DOHH2 (cell line): ENCODE measurements at regions not wholly inside any gene's neighbourhood (a gene's known extent, or its start where the extent isn't known, plus 50 kb on each side); places are given as distances from the start of the nearest gene placed in this dataset.

Source experiments
- H3F3A ChIP-seq: fragments of 200-600 bp; sonication (generic), shearing (Covaris generic); 2 replicates; pipeline ENCODE4 v1.6.0; 2016; ENCODE audit warnings: antibody characterized with exemption, mild to moderate bottlenecking; ENCODE audit not compliant: control insufficient read depth, insufficient read depth
- H3K27ac ChIP-seq: fragments of 200-600 bp; sonication (generic); 2 replicates; pipeline ENCODE4 v1.5.1; 2014; ENCODE audit warnings: low read depth, mild to moderate bottlenecking, low read length, moderate library complexity
- H3K27me3 ChIP-seq: fragments of 200-600 bp; sonication (generic); 2 replicates; pipeline ENCODE4 v1.6.1; 2014; ENCODE audit warnings: mild to moderate bottlenecking, low read length, mixed read lengths; ENCODE audit not compliant: control insufficient read depth
- H3K36me3 ChIP-seq: fragments of 200-600 bp; sonication (generic); 2 replicates; pipeline ENCODE4 v1.6.1; 2014; ENCODE audit warnings: mild to moderate bottlenecking, low read length, moderate library complexity, mixed read lengths; ENCODE audit not compliant: control insufficient read depth
- H3K4me1 ChIP-seq: fragments of 200-600 bp; sonication (generic); 2 replicates; pipeline ENCODE4 v1.6.1; 2014; ENCODE audit warnings: mild to moderate bottlenecking, low read length, mixed read lengths; ENCODE audit not compliant: control insufficient read depth
- H3K4me2 ChIP-seq: fragments of 200-600 bp; sonication (generic); 2 replicates; pipeline ENCODE4 v1.6.0; 2014; ENCODE audit warnings: mild to moderate bottlenecking, low read length, moderate library complexity
- H3K4me3 ChIP-seq: fragments of 200-600 bp; sonication (generic); 2 replicates; pipeline ENCODE4 v1.5.1; 2014; ENCODE audit warnings: mild to moderate bottlenecking, low read length, mixed read lengths
- H3K79me2 ChIP-seq: fragments of 200-600 bp; sonication (generic); 2 replicates; pipeline ENCODE4 v1.6.1; 2014; ENCODE audit warnings: mild to moderate bottlenecking, low read length, mixed read lengths; ENCODE audit not compliant: control insufficient read depth
- H3K9me2 ChIP-seq: fragments of 200-600 bp; sonication (generic); replicated peaks from 2 replicates; pipeline ENCODE4 v1.6.1; 2014; ENCODE audit warnings: mild to moderate bottlenecking, low read length, mixed read lengths; ENCODE audit not compliant: control insufficient read depth
- H3K9me3 ChIP-seq: fragments of 200-600 bp; sonication (generic); 2 replicates; pipeline ENCODE4 v1.6.1; 2014; ENCODE audit warnings: antibody characterized with exemption, low read length, mixed read lengths; ENCODE audit not compliant: control insufficient read depth, insufficient read depth
- H4K20me1 ChIP-seq: fragments of 200-600 bp; sonication (generic); 2 replicates; pipeline ENCODE4 v1.6.0; 2014; ENCODE audit warnings: low read depth, mild to moderate bottlenecking, antibody characterized with exemption, low read length, moderate library complexity; ENCODE audit not compliant: control insufficient read depth, insufficient read depth
- EZH2phosphoT487 ChIP-seq: fragments of 200-600 bp; sonication (generic); IDR thresholded peaks from 2 replicates; pipeline ENCODE4 v1.6.1; 2017; ENCODE audit warnings: borderline replicate concordance, mild to moderate bottlenecking, antibody characterized with exemption, low read length, moderate library complexity, mixed read lengths
- TF ChIP-seq, protein P1 (sequence below): fragments of 200-600 bp; sonication (generic); IDR thresholded peaks from one replicate; pipeline ENCODE4 v1.5.1; 2014; ENCODE audit warnings: antibody characterized with exemption, mild to moderate bottlenecking, low read depth, low read length; ENCODE audit not compliant: poor library complexity, severe bottlenecking

DNA sequence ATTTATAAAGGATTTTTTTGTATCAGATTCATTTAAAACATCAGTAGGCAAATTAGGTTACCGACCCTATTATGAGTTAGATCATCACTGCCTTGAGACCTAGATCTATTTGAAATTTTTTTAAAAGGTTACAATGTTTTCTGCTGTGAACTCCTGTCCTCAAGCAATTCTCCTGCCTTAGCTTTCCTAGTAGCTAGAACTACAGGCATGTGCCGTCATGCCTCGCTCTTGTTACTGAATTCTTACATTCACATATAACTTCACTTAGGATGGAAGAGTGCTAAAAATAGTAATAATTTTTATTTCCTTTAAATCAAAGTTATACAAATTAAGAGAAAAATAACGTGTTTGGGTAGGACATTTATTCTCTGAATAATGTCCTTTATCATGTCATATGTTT is 75.5 kb upstream of the MAOA start:
- no peak for TF ChIP-seq EZH2phosphoT487
- TF ChIP-seq, protein P1, sequence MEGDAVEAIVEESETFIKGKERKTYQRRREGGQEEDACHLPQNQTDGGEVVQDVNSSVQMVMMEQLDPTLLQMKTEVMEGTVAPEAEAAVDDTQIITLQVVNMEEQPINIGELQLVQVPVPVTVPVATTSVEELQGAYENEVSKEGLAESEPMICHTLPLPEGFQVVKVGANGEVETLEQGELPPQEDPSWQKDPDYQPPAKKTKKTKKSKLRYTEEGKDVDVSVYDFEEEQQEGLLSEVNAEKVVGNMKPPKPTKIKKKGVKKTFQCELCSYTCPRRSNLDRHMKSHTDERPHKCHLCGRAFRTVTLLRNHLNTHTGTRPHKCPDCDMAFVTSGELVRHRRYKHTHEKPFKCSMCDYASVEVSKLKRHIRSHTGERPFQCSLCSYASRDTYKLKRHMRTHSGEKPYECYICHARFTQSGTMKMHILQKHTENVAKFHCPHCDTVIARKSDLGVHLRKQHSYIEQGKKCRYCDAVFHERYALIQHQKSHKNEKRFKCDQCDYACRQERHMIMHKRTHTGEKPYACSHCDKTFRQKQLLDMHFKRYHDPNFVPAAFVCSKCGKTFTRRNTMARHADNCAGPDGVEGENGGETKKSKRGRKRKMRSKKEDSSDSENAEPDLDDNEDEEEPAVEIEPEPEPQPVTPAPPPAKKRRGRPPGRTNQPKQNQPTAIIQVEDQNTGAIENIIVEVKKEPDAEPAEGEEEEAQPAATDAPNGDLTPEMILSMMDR, result no peak
- Histone ChIP-seq H3K27me3 (no peaks in the 10 kb centered on the region), H3K36me3 (no peaks in the 10 kb centered on the region), H3K4me3 (no peak overlapping the region), H3K4me1 (no peaks in the 10 kb centered on the region), H3K9me3 (no peaks in the 10 kb centered on the region), H4K20me1 (no peaks in the 10 kb centered on the region), H3K9me2 (no peaks in the 10 kb centered on the region), H3K4me2 (no peak overlapping the region), H3K79me2 (no peaks in the 10 kb centered on the region), H3K27ac (no peak overlapping the region), H3F3A (no peaks in the 10 kb centered on the region)

DNA sequence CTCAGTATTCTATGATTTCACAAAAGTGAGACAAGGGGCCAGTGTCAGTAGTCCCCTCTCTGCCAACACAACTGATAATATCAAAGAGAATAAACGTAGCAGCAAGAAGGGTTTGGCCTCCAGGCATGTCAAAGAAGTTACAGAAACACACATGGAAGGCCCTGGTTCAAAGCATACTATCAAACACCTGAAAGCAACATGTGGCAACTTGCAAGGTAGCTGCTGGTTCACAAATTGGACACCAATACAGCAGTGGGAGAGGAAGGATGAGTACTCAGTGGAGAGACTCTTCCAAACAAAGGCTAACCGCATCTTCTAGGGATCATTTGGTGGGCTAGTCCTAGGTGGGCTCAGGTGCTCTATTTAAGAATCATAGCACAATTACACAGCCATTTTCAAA is 74.9 kb upstream of the MAOA start:
- H3K9me2 ChIP-seq, result no peaks in the 10 kb centered on the region
- H3K27ac ChIP-seq, result no peak overlapping the region
- no peak overlapping the region for H3K4me3 ChIP-seq
- no peak for TF ChIP-seq EZH2phosphoT487
- TF ChIP-seq, protein P1, result no peak
- H3K79me2 ChIP-seq, result no peaks in the 10 kb centered on the region
- H3K4me2 ChIP-seq, result no peak overlapping the region
- H3K9me3 ChIP-seq, result no peaks in the 10 kb centered on the region
- H3F3A ChIP-seq, result no peaks in the 10 kb centered on the region
- no peaks in the 10 kb centered on the region for H3K4me1 ChIP-seq
- H3K27me3 ChIP-seq, result no peaks in the 10 kb centered on the region
- H3K36me3 ChIP-seq, result no peaks in the 10 kb centered on the region
- no peaks in the 10 kb centered on the region for H4K20me1 ChIP-seq

DNA sequence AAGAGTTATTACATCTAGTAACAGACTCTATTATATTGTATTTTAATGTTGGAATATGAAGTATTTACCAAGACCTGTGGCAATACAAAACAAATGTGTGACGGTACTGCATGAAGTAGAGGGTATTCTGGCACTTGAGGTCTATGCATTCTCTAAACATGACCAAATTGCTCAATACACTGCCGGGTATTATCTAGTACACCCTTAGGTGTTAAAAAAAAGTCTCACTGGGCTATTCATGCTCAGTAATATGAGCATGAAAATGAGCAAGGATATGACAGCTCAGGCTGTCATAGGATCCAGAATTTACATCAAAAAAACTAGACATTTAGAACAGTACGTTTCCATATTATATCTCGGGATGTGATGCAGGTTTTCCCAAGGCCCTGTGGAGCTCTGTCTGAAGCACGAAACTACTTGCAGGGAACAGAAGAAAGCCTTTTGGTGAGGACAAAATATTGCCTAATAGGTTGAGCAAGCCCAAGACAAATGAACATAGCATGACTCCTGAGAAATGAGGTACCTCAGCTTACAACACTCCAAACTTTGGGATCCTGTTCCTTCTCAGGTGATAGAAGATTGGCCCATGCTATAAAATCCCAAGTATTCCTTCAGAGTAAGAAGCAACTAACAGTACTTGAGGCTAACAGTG is 74.1 kb upstream of the MAOA start:
- Histone ChIP-seq H3K9me3 (no peaks in the 10 kb centered on the region), H3K4me3 (no peak overlapping the region), H3K79me2 (no peaks in the 10 kb centered on the region), H3K9me2 (no peaks in the 10 kb centered on the region), H3K27me3 (no peaks in the 10 kb centered on the region), H3K27ac (no peak overlapping the region), H3K4me1 (no peaks in the 10 kb centered on the region), H3F3A (no peaks in the 10 kb centered on the region), H4K20me1 (no peaks in the 10 kb centered on the region), H3K4me2 (no peak overlapping the region), H3K36me3 (no peaks in the 10 kb centered on the region)
- TF ChIP-seq, protein P1, result no peak
- TF ChIP-seq EZH2phosphoT487, result no peak
